HL-60 (cell line): ENCODE measurements at regions not wholly inside any gene's neighbourhood (a gene's known extent, or its start where the extent isn't known, plus 50 kb on each side); places are given as distances from the start of the nearest gene placed in this dataset.

Experiments
- DNase-seq, 2 experiments: peaks; one replicate each; pipeline ENCODE4 v3.0.0-alpha.2; 2010 to 2020; ENCODE audit warnings: low read depth in 1 of 2, low spot score in 1 of 2
- H3K27ac ChIP-seq: fragments of 250-450 bp; sonication (Bioruptor Pico); replicated peaks from 2 replicates; pipeline ENCODE4 v1.5.1; 2020; ENCODE audit warnings: mild to moderate bottlenecking, moderate library complexity
- H3K27me3 ChIP-seq: fragments of 250-450 bp; sonication (Bioruptor Pico); 2 replicates; pipeline ENCODE4 v1.5.1; 2021; ENCODE audit warnings: mild to moderate bottlenecking, moderate library complexity; ENCODE audit not compliant: insufficient read depth, poor library complexity, severe bottlenecking
- H3K4me3 ChIP-seq: replicated peaks from 2 replicates; pipeline ENCODE4 v1.5.1; 2011; ENCODE audit warnings: mild to moderate bottlenecking, control low read depth, low read length; ENCODE audit not compliant: insufficient read depth
- CTCF ChIP-seq: IDR thresholded peaks from one replicate; pipeline ENCODE4 v1.5.1; 2011; ENCODE audit warnings: low read length, control low read depth, inconsistent platforms; ENCODE audit not compliant: insufficient read depth
- GABPA ChIP-seq: IDR thresholded peaks from 2 replicates; pipeline ENCODE4 v1.6.1; 2012; ENCODE audit warnings: low read depth
- POLR2AphosphoS5 ChIP-seq: IDR thresholded peaks from 2 replicates; pipeline ENCODE4 v1.6.1; 2012; ENCODE audit warnings: low read depth
- REST ChIP-seq: IDR thresholded peaks from 2 replicates; pipeline ENCODE4 v1.6.1; 2012; ENCODE audit warnings: low read depth; ENCODE audit not compliant: insufficient replicate concordance
- SPI1 ChIP-seq: IDR thresholded peaks from 2 replicates; pipeline ENCODE4 v1.6.1; 2012; ENCODE audit warnings: low read depth, mild to moderate bottlenecking, borderline replicate concordance

GRCh38 chr7:16026253-16027020, 340.0 kb upstream of the MEOX2 start:
- no peak for TF ChIP-seq CTCF
- no peak for TF ChIP-seq GABPA
- no peak for TF ChIP-seq SPI1
- no peak for TF ChIP-seq REST
- TF ChIP-seq POLR2AphosphoS5 = no peak
- no peak for DNase-seq
- no peak overlapping the region for H3K27ac ChIP-seq

GRCh38 chr7:16025696-16026095, 339.2 kb upstream of the MEOX2 start:
- Histone ChIP-seq H3K27ac (no peak overlapping the region), H3K27me3 (no peaks in the 10 kb centered on the region), H3K4me3 (no peak overlapping the region)
- TF ChIP-seq REST (no peak), SPI1 (no peak), CTCF (no peak), POLR2AphosphoS5 (no peak), GABPA (no peak)
- no peak for DNase-seq

More at GRCh38 chr7:16026253-16027020, 340.0 kb upstream of the MEOX2 start:
- no peak overlapping the region for H3K4me3 ChIP-seq
- H3K27me3 ChIP-seq = no peaks in the 10 kb centered on the region

GRCh38 chr7:16023503-16023902, 337.0 kb upstream of the MEOX2 start:
- Histone ChIP-seq H3K27ac (no peak overlapping the region), H3K27me3 (no peaks in the 10 kb centered on the region), H3K4me3 (no peak overlapping the region)
- DNase-seq = no peak
- TF ChIP-seq POLR2AphosphoS5 = no peak
- TF ChIP-seq SPI1 = no peak
- no peak for TF ChIP-seq GABPA
- no peak for TF ChIP-seq CTCF
- TF ChIP-seq REST = no peak
